Hepatocyte (in vitro differentiated cells): ENCODE measurements at regions not wholly inside any gene's neighbourhood (a gene's known extent, or its start where the extent isn't known, plus 50 kb on each side); places are given as distances from the start of the nearest gene placed in this dataset.

ENCODE experiments used
- DNase-seq: peaks from one replicate; pipeline ENCODE4 v3.0.0-alpha.2; 2016; ENCODE audit warnings: low spot score
- H2AFZ ChIP-seq: fragments of 200-600 bp; sonication (generic); 2 replicates; pipeline ENCODE4 v1.6.0; 2016; ENCODE audit warnings: antibody characterized with exemption, mild to moderate bottlenecking
- H3K27ac ChIP-seq: fragments of 200-600 bp; sonication (generic); 2 replicates; pipeline ENCODE4 v1.5.1; 2016; ENCODE audit warnings: mild to moderate bottlenecking
- H3K27me3 ChIP-seq: fragments of 200-600 bp; sonication (generic); 2 replicates; pipeline ENCODE4 v1.6.1; 2016
- H3K36me3 ChIP-seq: fragments of 200-600 bp; sonication (generic); replicated peaks from 2 replicates; pipeline ENCODE4 v1.5.1; 2016; ENCODE audit warnings: low read depth; ENCODE audit not compliant: insufficient read depth
- H3K4me1 ChIP-seq: fragments of 200-600 bp; sonication (generic); 2 replicates; pipeline ENCODE4 v1.5.1; 2016; ENCODE audit warnings: mild to moderate bottlenecking, moderate library complexity; ENCODE audit not compliant: insufficient read depth
- H3K4me2 ChIP-seq: fragments of 200-600 bp; sonication (generic); 2 replicates; pipeline ENCODE4 v1.6.0; 2016
- H3K4me3 ChIP-seq: fragments of 200-600 bp; sonication (generic); 2 replicates; pipeline ENCODE4 v1.5.1; 2016; ENCODE audit warnings: mild to moderate bottlenecking
- H3K79me2 ChIP-seq: fragments of 200-600 bp; sonication (generic); 2 replicates; pipeline ENCODE4 v1.6.0; 2017; ENCODE audit warnings: mild to moderate bottlenecking
- H3K9me2 ChIP-seq: fragments of 200-600 bp; sonication (generic); replicated peaks from 2 replicates; pipeline ENCODE4 v1.6.0; 2017; ENCODE audit warnings: mild to moderate bottlenecking; ENCODE audit not compliant: insufficient read depth
- H3K9me3 ChIP-seq: fragments of 200-600 bp; sonication (generic); 2 replicates; pipeline ENCODE4 v1.5.1; 2016; ENCODE audit warnings: low read depth, mild to moderate bottlenecking
- H4K20me1 ChIP-seq: fragments of 200-600 bp; sonication (generic); 2 replicates; pipeline ENCODE4 v1.6.0; 2016; ENCODE audit warnings: mild to moderate bottlenecking; ENCODE audit not compliant: insufficient read depth, poor library complexity, severe bottlenecking
- CTCF ChIP-seq: fragments of 200-600 bp; sonication (generic); IDR thresholded peaks from 2 replicates; pipeline ENCODE4 v1.5.1; 2016; ENCODE audit warnings: antibody characterized with exemption, mild to moderate bottlenecking; ENCODE audit not compliant: poor library complexity
- EZH2 ChIP-seq: fragments of 200-600 bp; sonication (generic); IDR thresholded peaks from 2 replicates; pipeline ENCODE4 v1.6.1; 2016; ENCODE audit warnings: antibody characterized with exemption, mild to moderate bottlenecking, borderline replicate concordance
- EZH2phosphoT487 ChIP-seq: fragments of 200-600 bp; sonication (generic); IDR thresholded peaks from one replicate; pipeline ENCODE4 v1.6.1; 2018; ENCODE audit warnings: antibody characterized with exemption, mild to moderate bottlenecking, low read depth, moderate library complexity; ENCODE audit not compliant: unreplicated experiment, severe bottlenecking
- WGBS: methylation state at CpG from one replicate; pipeline ENCODE4 v1.1.6; 2016; ENCODE audit warnings: low lambda C conversion rate; ENCODE audit errors: missing lambda C conversion rate; 5-methylcytosine and 5-hydroxymethylcytosine counted together

GRCh38 chr20:50376179-50376887 lies 133.8 kb upstream of the PTPN1 start:
- TF ChIP-seq EZH2 (no peak), EZH2phosphoT487 (no peak), CTCF (no peak)
- no peaks in the 10 kb centered on the region for H3K9me3 ChIP-seq
- no peaks in the 10 kb centered on the region for H3K36me3 ChIP-seq
- H3K9me2 ChIP-seq, result no peaks in the 10 kb centered on the region
- H2AFZ ChIP-seq, result no peak overlapping the region
- H3K27me3 ChIP-seq, result no peaks in the 10 kb centered on the region
- H3K27ac ChIP-seq, result no peak overlapping the region
- 94% methylated on average over 14 of the region's 14 CpGs for WGBS
- DNase-seq, result no peak
- H3K4me3 ChIP-seq, result no peak overlapping the region
- no peak overlapping the region for H3K4me2 ChIP-seq
- H3K4me1 ChIP-seq, result peaks cover 8% of the 10 kb centered on the region
- no peaks in the 10 kb centered on the region for H3K79me2 ChIP-seq
- H4K20me1 ChIP-seq, result no peaks in the 10 kb centered on the region

GRCh38 chr20:50376888-50377459 lies 133.2 kb upstream of the PTPN1 start:
- WGBS, result 94% methylated on average over 17 of the region's 17 CpGs
- Histone ChIP-seq H3K9me2 (no peaks in the 10 kb centered on the region), H4K20me1 (no peaks in the 10 kb centered on the region), H3K79me2 (no peaks in the 10 kb centered on the region), H3K4me2 (no peak overlapping the region), H3K4me1 (peaks cover 10% of the 10 kb centered on the region), H3K27ac (no peak overlapping the region), H3K9me3 (no peaks in the 10 kb centered on the region), H3K4me3 (no peak overlapping the region), H3K36me3 (no peaks in the 10 kb centered on the region), H2AFZ (no peak overlapping the region), H3K27me3 (no peaks in the 10 kb centered on the region)
- no peak for DNase-seq
- no peak for TF ChIP-seq CTCF
- TF ChIP-seq EZH2phosphoT487, result no peak
- no peak for TF ChIP-seq EZH2

- 87% methylated on average over 14 of the region's 14 CpGs for WGBS
- no peak overlapping the region for H3K4me3 ChIP-seq
- peaks cover 11% of the 10 kb centered on the region for H3K4me1 ChIP-seq
- H3K9me3 ChIP-seq, result no peaks in the 10 kb centered on the region
- TF ChIP-seq CTCF (no peak), EZH2phosphoT487 (no peak), EZH2 (no peak)
- peak overlapping the region; percentile 59 for H3K27ac ChIP-seq
- no peak for DNase-seq
- no peaks in the 10 kb centered on the region for H3K36me3 ChIP-seq
- H3K79me2 ChIP-seq, result no peaks in the 10 kb centered on the region
- H2AFZ ChIP-seq, result no peak overlapping the region
- H4K20me1 ChIP-seq, result no peaks in the 10 kb centered on the region
- H3K9me2 ChIP-seq, result no peaks in the 10 kb centered on the region
- H3K4me2 ChIP-seq, result peak overlapping the region; percentile 23
- H3K27me3 ChIP-seq, result no peaks in the 10 kb centered on the region
Measured at GRCh38 chr20:50378170-50379000, 131.8 kb upstream of the PTPN1 start.
